Pancreas (tissue), 10 donors: ENCODE measurements at regions not wholly inside any gene's neighbourhood (a gene's known extent, or its start where the extent isn't known, plus 50 kb on each side); places are given as distances from the start of the nearest gene placed in this dataset.
A peak's percentile ranks its signal among the peaks of the same experiment; 100 is the strongest.

Experiments
- ATAC-seq, 4 donors: fragments of 200-7000 bp; cut with Tn5 transposase; one replicate each; pipeline versions ENCODE4 v1.8.0 to v1.9.1; 2020; ENCODE audit warnings: mild to moderate bottlenecking in 4 of 4, moderate library complexity in 4 of 4
- DNase-seq, 6 donors: peaks; one replicate each; pipeline ENCODE4 v3.0.0-alpha.2; 2020
- FAIRE-seq: peaks from 2 replicates; lab custom pipeline; 2012; peaks lifted over from hg19 to GRCh38; lab: Jason Lieb, UNC
- H3K27ac ChIP-seq, 4 donors: fragments of 200-600 bp; sonication (generic); 1 replicate in 3 of 4; 2 replicates in 1 of 4; pipeline versions ENCODE4 v1.5.0 to v1.8.0; 2020
- H3K27me3 ChIP-seq, 4 donors: fragments of 200-600 bp; one replicate each; pipeline ENCODE4 v1.8.0; 2021
- H3K36me3 ChIP-seq, 3 donors: fragments of 200-600 bp; sonication (generic) in 1 of 3; one replicate each; pipeline versions ENCODE4 v1.5.0 to v1.8.0; 2020 to 2021
- H3K4me1 ChIP-seq, 3 donors: fragments of 200-600 bp; one replicate each; pipeline ENCODE4 v1.8.0; 2021
- H3K4me3 ChIP-seq, 4 donors: fragments of 200-600 bp; sonication (generic) in 2 of 4; one replicate each; pipeline versions ENCODE4 v1.5.0 to v1.8.0; 2020 to 2021
- H3K9me3 ChIP-seq, 4 donors: fragments of 200-600 bp; one replicate each; pipeline ENCODE4 v1.8.0; 2021
- WGBS, 2 donors: extraction: QIAGEN DNeasy Blood & Tissue Kit; methylation state at CpG; one replicate each; pipeline ENCODE4 v1.1.7; 2013; 5-methylcytosine and 5-hydroxymethylcytosine counted together
- intact Hi-C, 3 donors: fragments of 100-400 bp; cut with DNase I; formaldehyde crosslinking; loops; one replicate each; pipeline versions ENCODE4 v1.11.1 to v1.14.2; 2022
- TF ChIP-seq, protein P1 (sequence below), 4 donors: fragments of 200-600 bp; sonication (generic) in 3 of 4; IDR thresholded peaks; one replicate each; pipeline versions ENCODE4 v1.5.0 to v1.8.0; 2021; ENCODE audit warnings: antibody characterized with exemption in 4 of 4
- donor health status: healthy with polysubstance abuse.
- donor health status: DM: no; HTN: no; CAD: no; lungs with moderate emphysema.
- donor health status: DM: no; HTN: no; CAD: no.
- donor health status: control.
- donor health status: control.
- donor health status: Bipolar disorder and iron deficiency.
- donor health status: DM: yes; HTN: yes; CAD: no.
- donor health status: DM: no; HTN: no; CAD: no.
- donor health status: DM: no; HTN: no; CAD: no.
- donor health status: DM: yes; HTN: yes; CAD: no.

DNA sequence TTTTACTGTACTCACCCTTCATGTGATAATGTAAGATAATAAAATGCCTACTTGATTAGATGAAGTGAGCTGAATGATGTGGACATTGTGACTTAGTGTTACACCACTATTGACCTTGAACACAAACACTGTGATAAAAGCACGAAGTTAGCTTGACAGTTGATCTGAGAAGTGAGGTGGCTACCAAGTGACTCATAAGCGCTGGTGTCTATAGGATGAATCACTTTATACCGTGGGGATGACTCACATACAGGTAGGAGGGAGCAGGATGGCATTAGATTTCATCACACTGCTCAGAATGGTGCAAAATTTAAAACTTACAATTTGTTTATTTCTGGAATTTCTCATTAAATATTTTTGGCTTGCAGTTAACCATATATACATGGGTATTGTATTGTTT lies 174.7 kb upstream of the CNTN3 start:
- DNase-seq (peak in 1 of 6 donors; percentile 8), FAIRE-seq (no peak), ATAC-seq (no peak)
- Histone ChIP-seq H3K4me3 (no peak overlapping the region), H3K4me1 (no peaks in the 10 kb centered on the region), H3K27me3 (no peaks in the 10 kb centered on the region), H3K27ac (no peak overlapping the region), H3K36me3 (no peaks in the 10 kb centered on the region), H3K9me3 (no peaks in the 10 kb centered on the region)
- TF ChIP-seq, protein P1, sequence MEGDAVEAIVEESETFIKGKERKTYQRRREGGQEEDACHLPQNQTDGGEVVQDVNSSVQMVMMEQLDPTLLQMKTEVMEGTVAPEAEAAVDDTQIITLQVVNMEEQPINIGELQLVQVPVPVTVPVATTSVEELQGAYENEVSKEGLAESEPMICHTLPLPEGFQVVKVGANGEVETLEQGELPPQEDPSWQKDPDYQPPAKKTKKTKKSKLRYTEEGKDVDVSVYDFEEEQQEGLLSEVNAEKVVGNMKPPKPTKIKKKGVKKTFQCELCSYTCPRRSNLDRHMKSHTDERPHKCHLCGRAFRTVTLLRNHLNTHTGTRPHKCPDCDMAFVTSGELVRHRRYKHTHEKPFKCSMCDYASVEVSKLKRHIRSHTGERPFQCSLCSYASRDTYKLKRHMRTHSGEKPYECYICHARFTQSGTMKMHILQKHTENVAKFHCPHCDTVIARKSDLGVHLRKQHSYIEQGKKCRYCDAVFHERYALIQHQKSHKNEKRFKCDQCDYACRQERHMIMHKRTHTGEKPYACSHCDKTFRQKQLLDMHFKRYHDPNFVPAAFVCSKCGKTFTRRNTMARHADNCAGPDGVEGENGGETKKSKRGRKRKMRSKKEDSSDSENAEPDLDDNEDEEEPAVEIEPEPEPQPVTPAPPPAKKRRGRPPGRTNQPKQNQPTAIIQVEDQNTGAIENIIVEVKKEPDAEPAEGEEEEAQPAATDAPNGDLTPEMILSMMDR (IDR thresholded peaks at IDR 0.05), result no peak
- intact Hi-C loops, result no loop called here
- WGBS, 2 donors, result 32 to 33% methylated on average over 3 of the region's 3 CpGs

DNA sequence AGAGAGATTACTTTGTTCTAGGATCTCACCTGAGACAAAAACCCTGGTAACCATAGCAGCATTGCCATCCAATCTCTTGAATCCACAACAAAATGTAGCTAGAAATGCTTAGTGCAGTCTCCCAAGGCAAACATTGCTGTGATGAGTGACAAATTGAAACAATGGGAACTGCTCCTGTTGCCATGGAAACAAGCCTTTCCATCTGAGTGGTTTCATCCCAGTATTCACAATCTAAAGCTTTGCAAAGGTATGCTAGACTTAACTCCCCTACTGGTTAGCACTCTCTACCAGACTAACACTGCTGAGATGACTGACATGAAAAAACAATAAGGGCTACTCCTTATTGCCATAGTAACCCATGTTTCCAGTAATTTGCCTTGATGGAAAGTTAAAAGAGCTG lies 172.6 kb upstream of the CNTN3 start:
- intact Hi-C loops, result no loop called here
- no peak for FAIRE-seq
- Histone ChIP-seq H3K4me1 (no peaks in the 10 kb centered on the region), H3K9me3 (no peaks in the 10 kb centered on the region), H3K27me3 (no peaks in the 10 kb centered on the region), H3K27ac (no peak overlapping the region), H3K4me3 (no peak overlapping the region), H3K36me3 (no peaks in the 10 kb centered on the region)
- no peak for DNase-seq
- TF ChIP-seq, protein P1 (IDR thresholded peaks at IDR 0.05), result no peak
- ATAC-seq, result no peak

DNA sequence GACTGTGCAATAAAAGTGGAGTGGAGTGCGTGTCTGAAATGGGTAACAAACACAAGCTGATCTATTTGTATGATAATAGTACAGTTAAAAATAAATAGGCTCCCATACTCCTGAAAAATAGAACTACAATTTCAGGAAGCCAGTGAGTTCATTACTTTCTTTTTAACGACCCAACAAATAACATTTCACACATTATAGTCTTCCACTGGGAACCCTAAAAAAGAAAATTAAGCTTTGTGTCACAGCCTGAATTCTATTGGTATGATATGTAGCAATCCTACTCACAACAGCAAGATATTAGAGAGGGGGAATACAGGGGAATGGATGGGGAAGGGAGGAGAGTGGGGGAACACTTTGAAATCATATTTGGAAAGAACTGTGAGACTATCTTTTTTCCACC lies 156.9 kb upstream of the CNTN3 start:
- Histone ChIP-seq H3K27ac (no peak overlapping the region), H3K36me3 (no peaks in the 10 kb centered on the region), H3K4me3 (no peak overlapping the region), H3K4me1 (no peaks in the 10 kb centered on the region), H3K27me3 (no peaks in the 10 kb centered on the region), H3K9me3 (no peaks in the 10 kb centered on the region)
- ATAC-seq (no peak), DNase-seq (no peak), FAIRE-seq (no peak)
- WGBS, 2 donors, result 73 to 82% methylated on average over 2 of the region's 2 CpGs
- TF ChIP-seq, protein P1 (IDR thresholded peaks at IDR 0.05), result no peak
- intact Hi-C loops, result no loop called here

DNA sequence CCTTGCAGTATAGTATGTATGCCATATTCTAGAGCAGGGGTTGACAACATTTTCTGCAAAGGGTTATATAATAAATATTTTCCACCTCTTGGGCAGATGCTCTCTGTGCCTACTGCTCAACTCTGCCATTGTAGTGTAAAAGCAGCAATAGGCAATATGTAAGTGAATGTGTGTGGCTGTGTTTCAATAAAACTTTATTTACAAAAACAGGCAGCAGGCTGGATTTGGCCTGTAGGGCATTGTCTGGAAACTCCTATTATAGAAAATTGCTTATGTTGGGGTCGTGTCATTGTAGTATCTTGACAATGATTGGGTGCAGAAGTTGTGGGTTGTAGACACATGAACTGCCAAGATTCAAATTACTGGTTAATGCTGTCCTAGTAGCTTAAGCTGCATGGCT lies 153.6 kb upstream of the CNTN3 start:
- Histone ChIP-seq H3K36me3 (no peaks in the 10 kb centered on the region), H3K27ac (no peak overlapping the region), H3K4me3 (no peak overlapping the region), H3K27me3 (no peaks in the 10 kb centered on the region), H3K4me1 (no peaks in the 10 kb centered on the region), H3K9me3 (no peaks in the 10 kb centered on the region)
- WGBS, 2 donors, result 41 to 52% methylated on average over 1 of the region's 1 CpG
- intact Hi-C loops, result no loop called here
- no peak for FAIRE-seq
- TF ChIP-seq, protein P1 (IDR thresholded peaks at IDR 0.05), result no peak
- no peak for ATAC-seq
- no peak for DNase-seq

DNA sequence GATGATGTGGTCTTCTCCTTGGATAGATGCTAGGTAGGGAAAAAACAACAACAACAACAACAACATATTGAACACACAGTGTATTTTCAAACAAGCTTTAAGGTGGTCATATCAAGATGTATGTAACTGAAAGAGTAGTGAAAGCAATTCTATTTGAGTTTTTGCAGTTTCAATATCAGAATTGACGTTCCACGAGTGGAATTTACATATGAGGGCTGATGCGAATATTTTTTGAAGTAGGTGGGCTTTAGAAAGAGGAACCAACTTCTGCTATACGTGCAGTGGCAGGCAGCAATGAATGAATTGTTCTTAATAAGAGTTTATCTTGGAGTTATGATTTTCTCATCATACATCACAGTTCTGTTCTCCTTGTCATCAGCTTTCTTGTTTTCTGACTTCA lies 151.9 kb upstream of the CNTN3 start:
- Histone ChIP-seq H3K9me3 (no peaks in the 10 kb centered on the region), H3K4me3 (no peak overlapping the region), H3K27me3 (no peaks in the 10 kb centered on the region), H3K4me1 (no peaks in the 10 kb centered on the region), H3K27ac (no peak overlapping the region), H3K36me3 (no peaks in the 10 kb centered on the region)
- WGBS, 2 donors, result 52 to 55% methylated on average over 4 of the region's 4 CpGs
- FAIRE-seq (no peak), ATAC-seq (no peak), DNase-seq (no peak)
- intact Hi-C loops, result no loop called here
- TF ChIP-seq, protein P1 (IDR thresholded peaks at IDR 0.05), result no peak
